ENCODE measurements at regions not wholly inside any gene's neighbourhood (a gene's known extent, or its start where the extent isn't known, plus 50 kb on each side); places are given as distances from the start of the nearest gene placed in this dataset.

DNA sequence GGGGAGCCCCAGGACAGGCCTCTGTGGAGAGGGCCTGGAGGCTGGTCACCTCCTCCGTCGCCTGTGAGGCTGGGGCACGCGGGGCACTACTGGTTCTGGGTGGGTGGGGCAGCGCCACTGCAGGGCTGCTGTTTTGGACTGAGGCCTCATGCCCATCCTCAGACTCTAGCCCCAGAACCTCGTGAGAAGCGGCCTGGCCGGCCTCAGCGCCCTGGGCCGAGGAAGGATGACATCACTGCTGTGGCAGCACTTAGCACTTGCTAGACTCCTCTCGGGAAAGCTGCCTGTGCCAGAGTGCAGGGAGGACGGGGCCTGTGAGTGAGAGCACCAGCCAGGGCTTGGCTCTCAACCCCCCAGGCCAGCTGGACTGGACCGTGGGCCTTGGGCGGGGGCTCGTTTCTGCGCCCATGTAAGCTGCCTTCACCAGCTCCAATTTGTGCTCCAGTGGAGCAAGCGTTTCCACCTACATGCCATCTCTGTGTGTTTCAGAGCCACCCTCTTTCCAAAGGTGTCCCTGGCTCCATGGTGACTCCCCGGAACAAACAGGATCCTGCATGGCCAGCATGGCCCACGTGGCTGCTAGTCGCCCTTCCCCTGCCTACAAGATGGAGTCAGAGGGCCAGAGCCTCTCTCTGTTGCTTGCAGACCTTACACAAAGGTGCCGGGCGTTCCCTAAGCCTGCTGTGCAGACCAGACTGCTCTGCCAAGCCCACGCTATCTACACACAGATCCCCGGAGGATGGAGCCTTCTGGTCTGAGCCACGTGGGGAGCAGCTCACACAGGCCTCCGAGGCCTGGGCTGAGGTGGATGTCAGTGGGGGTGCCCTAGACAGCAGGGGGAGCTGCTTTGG, 102.9 kb downstream of the CTTN start:
- DNase-seq (ENCODE audit: low spot score), result peak; percentile 54

DNA sequence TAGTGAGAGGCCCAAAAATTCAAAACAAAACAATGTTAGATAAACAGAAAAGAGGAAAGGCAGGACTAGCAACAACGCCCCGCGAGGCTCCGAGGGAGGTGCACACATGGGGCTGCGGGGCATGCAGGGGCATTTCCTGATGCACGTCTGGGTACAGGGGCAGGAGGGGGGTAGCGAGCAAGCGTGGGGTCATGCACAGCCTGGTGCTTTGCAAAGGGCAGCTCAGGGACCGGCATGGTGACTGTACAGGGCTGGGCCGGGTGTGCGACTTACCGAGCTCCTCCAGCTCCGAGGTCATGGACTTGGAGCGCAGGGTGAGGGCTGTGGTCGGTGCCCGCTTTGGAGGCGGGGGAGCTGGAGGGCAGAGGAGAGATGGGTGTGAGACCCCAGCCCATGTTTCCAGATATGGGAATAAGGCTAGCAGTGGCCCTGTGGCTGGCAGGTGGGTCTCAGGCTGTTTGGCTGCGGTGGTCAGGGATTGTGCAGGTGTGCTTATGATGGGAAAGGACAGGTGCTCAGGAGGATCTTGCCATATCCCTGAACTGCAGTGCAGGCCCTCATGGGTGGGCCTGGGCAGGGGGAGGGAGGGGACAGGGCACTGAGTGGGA, 103.7 kb downstream of the CTTN start:
- DNase-seq (ENCODE audit: low spot score), result no peak

DNA sequence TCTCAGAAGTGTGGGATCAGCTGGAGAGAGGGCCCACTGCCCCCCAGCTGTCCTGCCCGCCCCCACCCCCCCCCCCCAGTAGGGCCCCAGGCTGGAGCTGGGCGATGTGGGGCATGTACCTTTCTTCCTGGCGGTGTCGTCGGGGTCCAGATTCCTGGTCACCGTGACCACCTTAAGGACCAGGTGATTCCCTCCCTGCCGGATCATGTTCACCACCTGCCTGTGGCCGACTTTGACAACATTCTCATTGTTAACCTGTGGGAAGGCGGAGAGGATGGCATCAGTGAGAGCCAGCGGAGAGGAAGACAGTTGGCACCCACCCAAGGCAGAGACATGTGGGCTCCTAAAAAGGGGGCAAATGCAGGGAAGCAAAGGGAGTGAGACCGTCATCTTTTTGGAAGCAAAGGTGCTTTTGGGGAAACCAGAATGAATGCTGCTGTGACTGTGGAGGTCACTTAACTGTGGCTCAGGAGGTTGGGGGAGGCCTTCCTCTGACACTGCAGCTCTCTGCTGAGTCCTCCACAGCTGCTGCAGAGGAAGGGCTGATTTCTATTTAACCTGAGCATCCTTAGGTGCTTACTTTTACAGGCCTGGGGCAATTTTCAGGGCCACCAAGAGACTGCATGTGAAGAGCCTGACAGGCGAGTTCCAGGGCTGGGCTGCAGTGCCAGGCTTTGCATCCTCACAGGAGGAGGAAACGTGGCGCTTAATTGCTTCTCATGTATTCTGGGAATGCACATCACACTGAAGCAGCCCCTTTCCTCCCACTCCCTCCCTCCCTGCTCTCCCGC, 104.5 kb downstream of the CTTN start:
- DNase-seq (ENCODE audit: low spot score), result no peak

DNA sequence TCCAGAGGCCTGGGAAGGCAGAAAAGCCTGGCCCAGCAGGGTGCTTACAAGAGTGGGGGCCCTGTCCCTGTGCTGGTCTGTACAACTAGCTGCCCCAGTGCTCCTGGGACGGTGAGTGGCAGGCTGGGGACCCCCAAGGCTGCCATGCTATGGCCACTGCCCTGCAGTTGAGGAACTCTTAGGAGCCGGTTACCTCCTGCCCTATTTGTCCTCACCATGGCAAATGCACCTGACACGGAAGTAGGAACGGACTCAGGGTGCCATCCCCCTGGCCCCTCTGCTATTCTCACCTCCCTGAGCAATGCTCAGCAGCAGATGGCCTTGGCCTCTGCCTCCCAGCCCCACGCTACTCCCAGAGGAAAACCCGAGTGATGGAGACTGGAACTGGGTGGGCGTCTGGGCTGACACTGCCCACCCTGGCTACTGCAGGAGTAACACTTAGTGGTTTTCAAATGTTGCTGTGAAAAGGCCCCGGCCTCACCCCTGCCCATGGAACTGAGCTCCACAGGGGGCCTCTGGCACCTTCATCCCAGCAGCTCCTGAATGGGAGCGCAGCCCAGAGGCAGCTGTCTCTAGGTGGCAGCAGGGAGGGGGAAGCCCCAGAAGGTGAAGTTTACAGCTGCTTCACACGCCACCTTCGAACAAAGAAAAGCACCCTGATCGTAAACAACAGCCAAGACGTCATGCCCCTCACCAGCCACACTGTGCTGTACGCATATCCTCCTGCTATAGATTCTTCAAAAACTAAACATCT, 105.3 kb downstream of the CTTN start:
- no peak for DNase-seq (ENCODE audit: low spot score)

DNA sequence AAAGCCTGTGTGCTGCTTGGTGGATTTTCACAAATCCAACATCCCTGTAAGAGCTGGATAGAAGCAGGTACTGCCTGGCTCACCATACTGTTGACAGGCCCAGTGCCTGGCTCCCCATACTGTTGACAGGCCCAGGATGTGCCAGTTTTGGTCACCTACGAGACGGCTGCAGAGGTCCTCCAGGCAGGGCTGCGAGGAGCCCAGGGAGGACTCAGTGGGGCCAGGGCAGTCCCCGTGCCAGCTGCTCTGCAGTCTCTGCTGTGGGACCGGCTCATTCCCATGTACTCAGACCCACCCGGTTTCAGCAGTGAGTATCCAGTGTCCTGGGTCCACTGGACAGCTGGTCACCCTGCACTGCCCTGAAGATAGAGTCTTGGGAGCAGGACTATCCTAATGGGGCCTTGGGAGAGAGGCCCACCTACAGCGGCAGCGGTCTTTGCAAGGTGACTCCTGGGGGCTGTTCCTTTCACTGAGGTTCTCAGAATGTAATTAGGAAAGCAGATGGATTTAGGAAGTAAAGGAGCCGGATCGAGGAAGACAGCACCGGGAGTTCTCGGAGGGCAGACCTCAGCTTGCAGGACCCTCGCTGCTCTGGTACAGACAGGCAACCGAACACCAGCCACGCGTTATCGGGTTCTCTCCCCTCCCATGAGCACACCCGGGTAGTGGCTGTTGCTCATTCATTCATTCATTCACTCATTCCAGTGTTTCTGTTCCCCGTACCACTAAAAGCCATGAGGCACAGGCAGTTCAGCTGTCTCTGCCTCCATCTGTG, 106.1 kb downstream of the CTTN start:
- no peak for DNase-seq (ENCODE audit: low spot score)

DNA sequence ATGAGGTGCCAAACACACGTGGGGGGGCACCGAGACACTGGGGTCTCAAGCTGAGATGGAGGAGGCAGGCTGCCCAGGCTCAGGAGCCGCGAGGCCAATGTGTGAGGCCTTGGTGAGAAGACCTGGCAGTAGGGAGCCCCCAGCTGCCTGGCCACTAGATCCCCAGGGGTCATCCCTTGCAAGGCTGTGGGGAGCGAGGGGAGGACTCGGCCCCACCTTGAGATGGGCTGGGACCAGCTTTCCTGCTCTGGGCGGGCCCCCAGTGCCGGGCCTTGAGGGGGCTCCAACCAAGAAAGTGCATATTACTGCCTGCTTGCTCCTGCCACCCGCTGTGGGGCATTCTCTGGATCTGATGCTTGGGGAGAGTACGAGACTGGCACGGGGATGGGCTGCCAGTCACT, 107.0 kb downstream of the CTTN start:
- no peak for DNase-seq (ENCODE audit: low spot score)

DNA sequence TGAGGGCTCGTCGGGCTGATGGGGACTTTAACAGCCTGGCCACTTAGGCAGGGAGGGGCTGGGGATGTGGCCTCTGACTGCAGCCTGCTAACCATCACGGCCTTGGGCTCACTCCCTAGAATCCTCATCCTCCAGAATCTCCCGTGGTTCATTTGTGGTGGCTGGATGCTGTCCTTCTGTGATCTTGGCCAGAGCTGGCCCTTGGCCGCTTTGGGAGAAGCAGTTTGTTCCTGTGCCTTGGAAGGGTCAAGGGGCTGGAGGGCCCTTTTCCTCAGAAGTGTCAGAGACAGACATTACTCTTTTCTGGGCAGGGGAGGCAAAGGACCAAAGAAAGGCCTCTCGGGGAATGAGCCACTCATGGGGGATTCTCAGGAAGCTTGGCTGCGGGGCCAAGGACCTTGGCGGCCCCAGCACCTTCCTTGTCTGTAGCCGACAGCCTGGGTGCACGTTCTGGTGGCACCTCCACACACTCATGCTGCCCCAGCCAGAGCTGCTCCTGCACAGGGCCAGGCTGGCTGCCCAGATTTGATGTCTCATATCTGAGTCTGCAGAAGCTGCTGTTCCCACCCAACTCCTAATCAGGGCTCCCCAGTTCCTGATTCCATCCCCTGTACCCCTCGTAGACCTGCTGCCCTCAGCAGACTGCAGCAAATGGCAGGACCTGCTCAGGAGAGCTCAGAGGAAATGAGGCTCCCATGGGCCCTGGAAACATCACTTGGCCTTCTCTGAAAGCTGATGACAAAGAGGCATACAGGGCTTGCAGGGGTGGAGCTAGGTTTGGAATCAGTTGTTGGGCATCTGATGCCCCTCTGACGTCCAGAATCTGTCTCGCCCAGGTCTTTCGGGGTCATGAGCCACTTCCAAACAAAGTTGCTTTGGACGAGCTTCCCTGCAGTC, 107.7 kb downstream of the CTTN start:
- no peak for DNase-seq (ENCODE audit: low spot score)

DNA sequence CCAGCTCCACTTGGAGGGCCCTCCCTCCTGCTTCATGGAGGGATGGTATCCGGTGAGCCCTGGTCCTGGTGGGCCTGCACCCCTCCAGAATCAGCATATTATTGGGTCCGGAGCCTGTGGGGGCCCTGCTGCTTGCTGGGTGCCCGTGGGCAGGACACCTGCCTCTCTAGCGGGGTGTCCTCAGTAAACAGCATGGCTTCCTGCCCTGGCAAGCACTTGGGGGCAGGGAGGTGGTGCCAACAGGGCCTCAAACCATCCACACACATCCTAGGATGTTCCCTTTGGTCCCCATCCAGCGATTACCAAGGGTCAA, 108.3 kb downstream of the CTTN start:
- no peak for DNase-seq (ENCODE audit: low spot score)

DNA sequence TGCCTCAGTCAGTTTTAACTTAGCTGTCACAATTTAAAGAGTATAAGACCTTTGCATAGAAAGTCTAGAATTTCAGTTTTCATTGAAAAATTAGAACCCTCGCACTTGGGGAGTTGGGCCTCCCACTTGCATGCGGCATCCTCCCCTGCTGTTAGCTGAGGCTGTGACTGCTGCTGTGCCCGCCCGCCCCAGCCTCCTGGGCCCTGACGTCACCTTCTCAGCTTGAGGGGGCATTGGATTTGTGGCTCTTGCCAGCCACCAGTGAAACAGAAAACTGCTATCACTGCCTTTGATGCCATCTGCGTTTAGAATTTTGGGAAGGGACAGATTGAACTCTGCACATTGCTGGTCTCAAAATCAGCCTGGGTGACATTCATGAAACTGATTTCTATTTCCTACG, 108.7 kb downstream of the CTTN start:
- no peak for DNase-seq (ENCODE audit: low spot score)

DNA sequence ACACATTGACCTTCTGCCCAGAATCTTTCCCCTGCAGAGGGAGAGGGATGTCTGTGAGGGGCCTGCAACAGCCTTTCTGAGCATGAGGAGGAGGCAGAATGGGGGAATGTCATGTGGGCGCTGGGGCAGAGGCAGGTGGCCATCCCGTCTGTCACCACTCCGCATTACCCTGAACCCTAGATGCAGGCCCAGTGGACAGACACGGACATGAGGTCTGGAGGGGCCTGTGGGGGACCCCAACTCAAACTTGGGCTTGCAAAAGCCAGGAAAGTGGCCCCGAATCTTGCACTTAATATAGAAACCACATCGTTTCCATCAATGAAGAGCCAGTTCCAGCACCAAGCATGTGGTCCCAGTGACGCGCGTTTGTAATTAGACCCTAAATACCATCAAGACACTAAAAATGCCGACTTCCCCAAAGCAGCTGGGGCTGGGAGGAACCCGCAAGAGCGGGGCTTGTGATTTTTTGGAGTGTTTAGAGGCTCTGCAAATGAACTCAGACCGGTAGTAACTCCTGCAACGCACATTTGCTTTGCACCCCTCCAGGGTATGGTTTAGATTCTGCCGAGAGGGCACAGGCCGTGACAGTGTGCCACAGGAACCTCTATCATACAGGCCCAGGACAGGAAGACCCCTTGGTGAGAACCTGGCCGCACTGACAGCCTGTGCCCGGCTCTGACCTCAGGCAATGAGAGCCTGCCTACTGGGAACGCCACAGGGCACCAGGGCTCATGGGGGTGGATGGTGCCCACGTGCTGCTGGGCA, 109.3 kb downstream of the CTTN start:
- no peak for DNase-seq (ENCODE audit: low spot score)

DNA sequence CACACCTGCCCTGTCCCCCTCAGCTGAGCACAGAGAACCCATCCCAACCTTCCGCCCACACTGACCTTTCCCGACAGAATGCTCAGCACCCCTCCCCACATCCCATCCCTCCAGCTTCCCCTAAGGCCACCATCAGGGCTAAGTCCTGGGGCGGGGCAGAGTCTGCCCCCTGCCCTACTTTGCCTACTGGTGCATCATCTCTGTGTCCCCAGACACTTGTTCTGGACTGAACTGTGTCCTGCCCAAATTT, 109.8 kb downstream of the CTTN start:
- no peak for DNase-seq (ENCODE audit: low spot score)

DNA sequence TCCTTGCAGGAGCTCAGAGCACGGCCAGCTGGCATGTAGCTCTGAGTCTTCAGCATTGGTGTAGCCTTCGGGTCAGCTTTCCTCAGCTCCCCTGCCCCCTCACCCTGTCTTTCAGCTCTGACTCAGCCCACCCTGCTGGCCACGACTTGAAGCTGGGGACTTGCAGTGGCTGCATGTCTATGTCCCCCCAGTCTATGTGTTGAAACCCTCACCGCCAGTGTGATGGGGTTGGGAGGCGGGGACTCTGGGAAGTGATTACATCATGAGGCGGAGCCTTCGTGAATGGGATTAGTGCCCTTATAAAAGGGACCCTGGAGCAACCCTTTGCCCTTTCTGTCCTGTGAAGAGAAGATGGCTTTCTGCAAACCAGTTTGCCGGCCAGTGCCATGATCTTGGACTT, 111.1 kb downstream of the CTTN start:
- no peak for DNase-seq (ENCODE audit: low spot score)

DNA sequence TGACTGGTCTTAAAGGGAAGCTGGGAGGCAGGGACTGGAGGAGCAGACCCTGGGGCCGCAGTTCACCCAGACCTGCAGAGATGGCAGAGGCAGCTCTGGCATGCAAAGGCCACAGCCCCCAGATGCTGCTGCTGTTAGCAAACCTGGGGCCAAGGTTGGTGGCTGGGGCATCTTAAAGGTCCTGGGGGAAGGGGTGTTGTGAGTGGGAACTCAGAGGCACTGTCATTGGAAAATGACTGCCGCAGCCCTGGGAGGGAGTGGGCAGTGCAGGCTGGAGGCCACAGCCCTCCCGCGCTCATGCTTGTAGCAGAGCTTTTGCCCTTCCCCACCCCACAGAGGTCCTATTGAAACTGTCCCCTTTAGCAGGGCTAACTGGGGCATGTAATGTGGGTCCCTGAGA, 111.8 kb downstream of the CTTN start:
- DNase-seq (ENCODE audit: low spot score), result no peak

DNA sequence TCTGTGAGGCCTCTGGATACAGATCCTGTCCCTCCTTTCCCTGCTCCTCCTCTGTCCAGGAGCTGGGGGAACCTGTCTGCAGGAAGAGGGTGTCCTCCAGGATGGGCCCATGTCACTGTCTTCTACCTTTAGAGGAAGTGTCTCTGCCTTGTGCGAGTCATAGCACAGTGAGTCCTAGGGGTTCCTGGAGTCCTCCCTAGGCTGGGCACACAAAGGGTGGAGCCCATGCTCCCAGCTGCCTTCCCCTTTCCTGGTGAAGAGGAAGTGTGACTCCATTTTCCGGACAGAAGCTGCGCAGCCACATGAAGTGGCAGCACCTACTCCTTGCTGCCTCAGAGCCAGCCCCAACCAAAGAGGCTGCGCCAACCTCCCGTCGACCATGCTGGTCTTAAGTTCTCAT, 112.2 kb downstream of the CTTN start:
- DNase-seq (ENCODE audit: low spot score), result no peak

DNA sequence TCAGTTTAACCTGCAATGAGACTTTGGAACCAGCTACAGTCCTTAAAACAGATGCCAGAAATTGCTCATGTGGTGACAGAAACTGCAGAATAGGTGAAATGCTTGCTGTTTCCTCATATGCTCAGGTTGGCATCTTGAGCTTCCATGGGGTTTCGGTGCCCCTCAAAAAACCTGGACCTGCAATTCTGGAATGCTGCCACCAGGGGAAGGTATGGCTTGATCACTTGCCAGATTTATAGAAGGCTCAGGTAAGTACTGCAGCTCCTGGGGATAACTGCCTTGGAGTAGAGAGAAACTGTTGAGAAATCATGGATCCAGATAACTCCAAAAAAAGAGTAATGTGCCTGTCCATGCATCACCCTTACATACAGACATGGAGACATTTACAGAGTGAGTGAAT, 113.0 kb downstream of the CTTN start:
- DNase-seq (ENCODE audit: low spot score), result no peak

DNA sequence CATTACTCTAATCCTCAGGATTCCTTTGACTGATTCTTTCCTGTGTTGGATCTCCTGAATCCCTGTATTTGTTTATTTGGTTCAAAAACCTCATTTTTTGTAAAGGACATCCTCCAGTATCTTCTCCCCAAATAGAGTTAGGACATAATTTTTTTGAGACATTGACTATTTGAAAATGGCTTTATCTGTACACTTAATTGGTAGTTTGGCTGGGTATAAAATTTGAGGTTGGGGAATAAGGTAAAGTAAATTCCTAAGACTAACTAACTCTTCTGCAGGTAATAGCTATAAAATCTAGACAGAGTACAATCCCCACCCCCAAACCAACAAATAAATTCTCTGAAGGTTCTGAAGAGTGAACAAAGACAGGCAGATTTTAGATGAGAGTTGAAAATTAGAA, 114.4 kb downstream of the CTTN start:
- DNase-seq (ENCODE audit: low spot score), result no peak

DNA sequence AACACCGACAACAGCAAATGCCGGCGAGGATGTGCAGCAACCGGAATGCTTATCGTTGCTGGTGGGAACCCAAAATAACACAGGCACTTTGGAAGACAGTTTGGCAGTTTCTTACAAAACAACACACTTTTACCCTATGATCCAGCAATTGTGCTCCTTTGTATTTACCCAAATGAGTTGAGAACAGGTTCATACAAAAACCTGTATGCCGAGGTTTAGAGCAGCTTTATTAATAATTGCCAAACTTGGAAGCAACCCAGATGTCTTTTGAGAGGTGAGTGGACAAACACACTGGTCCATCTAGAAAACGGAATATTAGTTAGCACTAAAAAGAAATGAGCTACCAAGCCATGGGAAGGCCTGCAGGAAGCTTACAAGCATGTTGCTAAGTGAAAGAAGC, 118.9 kb downstream of the CTTN start:
- no peak for DNase-seq (ENCODE audit: low spot score)

DNA sequence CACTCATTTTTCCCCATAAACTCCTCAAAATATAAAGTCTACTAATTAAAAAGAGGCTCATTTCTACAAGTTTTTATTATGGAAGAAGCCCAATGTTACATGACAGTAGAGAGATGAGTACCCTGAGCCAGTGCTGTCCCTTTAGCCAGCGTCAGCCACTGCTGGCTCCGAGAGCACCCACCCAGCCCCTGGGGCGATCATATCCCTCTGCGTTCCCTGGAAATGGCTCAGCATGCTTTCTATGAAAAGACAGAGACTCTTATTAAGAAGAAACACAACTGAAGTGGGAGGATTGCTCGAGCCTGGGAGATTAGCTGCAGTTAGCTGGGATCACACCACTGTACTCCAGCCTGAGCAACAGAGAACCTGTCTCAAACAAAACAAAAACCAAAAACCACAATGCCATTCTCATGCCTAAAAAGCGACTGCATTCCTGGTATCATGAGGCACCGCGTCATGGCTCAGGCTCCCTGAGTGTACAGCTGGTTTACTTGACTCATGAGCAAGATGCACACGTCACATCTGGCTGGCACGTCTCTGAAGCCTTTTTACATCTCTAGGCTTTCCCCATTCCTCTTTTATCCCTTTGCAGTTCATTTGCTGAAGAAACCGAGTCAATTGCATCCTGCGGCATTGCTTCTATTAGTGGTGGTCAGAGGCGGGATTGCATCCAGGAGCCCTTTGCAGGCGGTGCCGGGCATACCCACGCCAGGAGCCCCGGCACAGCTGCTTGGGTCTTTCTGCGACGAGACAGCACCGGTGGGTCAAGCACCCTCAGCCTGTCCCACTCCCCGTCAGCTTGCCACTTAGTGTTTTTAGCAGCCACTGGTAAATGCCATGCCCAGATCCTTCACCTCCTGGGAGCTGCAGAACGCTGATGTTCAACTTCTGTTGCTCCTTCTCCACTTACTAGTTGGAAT, 119.9 kb downstream of the CTTN start:
- DNase-seq (ENCODE audit: low spot score), result no peak

DNA sequence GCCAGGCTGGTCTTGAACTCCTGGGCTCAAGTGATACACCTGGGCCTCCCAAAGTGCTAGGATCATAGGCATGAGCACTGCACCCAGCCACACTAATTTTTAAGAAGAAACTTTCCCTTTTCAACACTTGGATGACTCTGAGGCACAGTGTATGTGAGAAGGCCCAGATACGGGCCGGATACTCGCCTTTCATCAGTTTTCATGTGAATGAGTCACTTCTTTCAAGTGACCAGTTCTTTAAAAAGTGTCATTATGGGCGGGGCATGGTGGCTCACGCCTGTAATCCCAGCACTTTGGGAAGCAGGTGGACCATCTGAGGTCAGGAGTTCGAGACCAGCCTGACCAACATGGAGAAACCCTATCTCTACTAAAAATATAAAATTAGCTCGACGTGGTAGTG, 120.8 kb downstream of the CTTN start:
- DNase-seq (ENCODE audit: low spot score), result no peak

All from umbilical cord (tissue), 1 donor.